GM18858 (cell line): ENCODE measurements at regions not wholly inside any gene's neighbourhood (a gene's known extent, or its start where the extent isn't known, plus 50 kb on each side); places are given as distances from the start of the nearest gene placed in this dataset.
"Not testable (repeated sequence)": the region's sequence is repeated elsewhere in the genome, so short reads cannot be mapped to it uniquely, and the experiment has no call there.

Experiments
- ATAC-seq: cut with Tn5 transposase; IDR thresholded peaks from one replicate; pipeline ENCODE4 v1.9.1; 2021; ENCODE audit not compliant: unreplicated experiment

GRCh38 chr5:100398815-100399214 is 136.4 kb upstream of the FAM174A start:
- not testable (repeated sequence) for ATAC-seq

GRCh38 chr5:100379254-100379858 is 155.8 kb upstream of the FAM174A start:
- ATAC-seq: not testable (repeated sequence)

GRCh38 chr5:100364757-100365478 is 170.3 kb upstream of the FAM174A start:
- ATAC-seq: not testable (repeated sequence)

- ATAC-seq: not testable (repeated sequence)
Measured at GRCh38 chr5:100364343-100364742, 170.8 kb upstream of the FAM174A start.

GRCh38 chr5:100359998-100360397 is 175.2 kb upstream of the FAM174A start:
- ATAC-seq: not testable (repeated sequence)

GRCh38 chr5:100346269-100346668 is 188.9 kb upstream of the FAM174A start:
- ATAC-seq: not testable (repeated sequence)

GRCh38 chr5:100341485-100341884 is 193.7 kb upstream of the FAM174A start:
- not testable (repeated sequence) for ATAC-seq

GRCh38 chr5:100322483-100322882 is 212.7 kb upstream of the FAM174A start:
- ATAC-seq: no peak

GRCh38 chr5:100319885-100320284 is 215.3 kb upstream of the FAM174A start:
- ATAC-seq: no peak

- ATAC-seq: no peak
Measured at GRCh38 chr5:100313657-100314056, 221.5 kb upstream of the FAM174A start.

GRCh38 chr5:100311806-100312205 is 223.4 kb upstream of the FAM174A start:
- no peak for ATAC-seq

GRCh38 chr5:100306000-100306399 is 229.2 kb upstream of the FAM174A start:
- no peak for ATAC-seq

- no peak for ATAC-seq
Measured at GRCh38 chr5:100303216-100303615, 232.0 kb upstream of the FAM174A start.

- no peak for ATAC-seq
Measured at GRCh38 chr5:100299261-100299660, 235.9 kb upstream of the FAM174A start.

- ATAC-seq: no peak
Measured at GRCh38 chr5:100276071-100276470, 259.1 kb upstream of the FAM174A start.

GRCh38 chr5:100275631-100276030 is 259.5 kb upstream of the FAM174A start:
- ATAC-seq: no peak

- ATAC-seq: no peak
Measured at GRCh38 chr5:100273846-100274580, 261.2 kb upstream of the FAM174A start.

GRCh38 chr5:100270023-100270771 is 265.0 kb upstream of the FAM174A start:
- ATAC-seq: no peak

- ATAC-seq: no peak
Measured at GRCh38 chr5:100260968-100261367, 274.2 kb upstream of the FAM174A start.

GRCh38 chr5:100252944-100253343 is 282.2 kb upstream of the FAM174A start:
- ATAC-seq: no peak

- ATAC-seq: no peak
Measured at GRCh38 chr5:100252037-100252436, 283.1 kb upstream of the FAM174A start.
